CD4-positive, alpha-beta T cell (primary cell): ENCODE measurements at regions not wholly inside any gene's neighbourhood (a gene's known extent, or its start where the extent isn't known, plus 50 kb on each side); places are given as distances from the start of the nearest gene placed in this dataset.

Experiments used
- ATAC-seq: fragments of 200-7000 bp; cut with Tn5 transposase; one replicate; pipeline ENCODE4 v1.10.0; 2022; ENCODE audit warnings: mild to moderate bottlenecking; ENCODE audit not compliant: poor library complexity
- CTCF ChIA-PET: fragments of 350-600 bp; sonication (Branson Sonifier 250); formaldehyde crosslinking; loops from one replicate; lab custom pipeline; 2021; ENCODE audit warnings: antibody characterized with exemption, inconsistent platforms; lab: Charles Lee
- POLR2A ChIA-PET: fragments of 350-600 bp; sonication (Branson Sonifier 250); formaldehyde crosslinking; loops from one replicate; lab custom pipeline; 2021; ENCODE audit warnings: antibody characterized with exemption, inconsistent platforms; lab: Charles Lee
- DNase-seq, 14 experiments: peaks; one replicate each; pipeline ENCODE4 v3.0.0-alpha.2; 2013 to 2020; ENCODE audit warnings: mixed read lengths in 2 of 14
- H3K27ac ChIP-seq, 2 donors: one replicate each; pipeline versions ENCODE4 v1.5.1 to v1.7.0; 2013; ENCODE audit warnings: low read length in 2 of 2, low read depth in 1 of 2, mild to moderate bottlenecking in 1 of 2
- H3K27me3 ChIP-seq, 2 experiments: 1 replicate in 1 of 2; 2 replicates in 1 of 2; pipeline versions ENCODE4 v1.6.1 to v1.7.0; 2013; ENCODE audit warnings: low read length in 2 of 2, control low read depth in 1 of 2, mild to moderate bottlenecking in 1 of 2, moderate library complexity in 1 of 2; ENCODE audit not compliant: insufficient read depth in 2 of 2, control insufficient read depth in 1 of 2
- H3K36me3 ChIP-seq: one replicate; pipeline ENCODE4 v1.6.1; 2013; ENCODE audit warnings: low read length, control low read depth; ENCODE audit not compliant: insufficient read depth
- H3K4me1 ChIP-seq: one replicate; pipeline ENCODE4 v1.6.1; 2013; ENCODE audit warnings: low read length, control low read depth; ENCODE audit not compliant: insufficient read depth
- H3K4me3 ChIP-seq: one replicate; pipeline ENCODE4 v1.5.1; 2013; ENCODE audit warnings: mild to moderate bottlenecking, low read length, moderate library complexity
- H3K9me3 ChIP-seq, 2 experiments: 1 replicate in 1 of 2; 2 replicates in 1 of 2; pipeline versions ENCODE4 v1.6.1 to v1.7.0; 2013; ENCODE audit warnings: low read length in 2 of 2, mild to moderate bottlenecking in 2 of 2, control low read depth in 1 of 2, moderate library complexity in 1 of 2; ENCODE audit not compliant: control insufficient read depth in 1 of 2, insufficient read depth in 1 of 2
- H3K27ac Mint-ChIP-seq: one replicate; pipeline ENCODE4 v1.8.0; 2020; ENCODE audit warnings: mixed read lengths
- H3K27me3 Mint-ChIP-seq: one replicate; pipeline ENCODE4 v1.8.0; 2021; ENCODE audit warnings: mixed read lengths
- H3K36me3 Mint-ChIP-seq: one replicate; pipeline ENCODE4 v1.8.0; 2021; ENCODE audit warnings: low read depth, mixed read lengths
- H3K4me1 Mint-ChIP-seq: one replicate; pipeline ENCODE4 v1.8.0; 2021; ENCODE audit warnings: low read depth, mixed read lengths
- H3K4me3 Mint-ChIP-seq: one replicate; pipeline ENCODE4 v1.8.0; 2020; ENCODE audit warnings: mild to moderate bottlenecking, mixed read lengths
- H3K9me3 Mint-ChIP-seq: one replicate; pipeline ENCODE4 v1.8.0; 2020; ENCODE audit warnings: mixed read lengths
- CTCF ChIP-seq: fragments of 200-600 bp; IDR thresholded peaks from one replicate; pipeline ENCODE4 v1.8.0; 2022; ENCODE audit warnings: antibody characterized with exemption, mild to moderate bottlenecking
- intact Hi-C, 2 experiments: fragments of 100-400 bp; cut with DNase I in 1 of 2; cut with micrococcal nuclease in 1 of 2; formaldehyde crosslinking; loops; one replicate each; pipeline versions ENCODE4 v1.15.1 to v1.9.0; 2023 to 2025; cut with DNase I, micrococcal nuclease

DNA sequence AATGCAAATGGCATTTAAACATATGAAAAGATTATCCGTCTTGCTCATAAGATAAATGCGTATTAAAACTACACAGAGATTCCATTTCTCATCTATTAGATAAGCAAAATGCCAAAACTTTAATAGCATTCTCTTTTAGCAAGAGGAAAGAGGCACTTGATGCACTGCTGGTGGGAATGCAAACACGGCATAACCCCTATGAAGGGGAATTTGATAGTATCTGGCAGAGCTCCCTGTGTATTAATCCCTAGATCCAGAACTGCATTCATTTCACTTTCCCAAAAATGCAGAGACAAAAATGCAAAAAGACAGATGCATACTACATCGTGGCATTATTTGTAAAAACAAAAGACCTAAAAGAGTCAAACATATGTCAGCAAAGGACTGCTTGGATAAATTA lies 193.6 kb upstream of the STARD13 start:
- no peak for ATAC-seq
- Histone ChIP-seq H3K27ac (no peak overlapping the region), H3K36me3 (no peaks in the 10 kb centered on the region), H3K4me1 (no peaks in the 10 kb centered on the region), H3K4me3 (no peak overlapping the region), H3K9me3 (peaks cover 0 to 13% of the 10 kb centered on the region in 2 experiments), H3K27me3 (no peaks in the 10 kb centered on the region)
- POLR2A ChIA-PET = no interaction called here
- H3K27ac Mint-ChIP-seq = no peak overlapping the region
- no peak overlapping the region for H3K4me3 Mint-ChIP-seq
- peaks cover 7% of the 10 kb centered on the region for H3K9me3 Mint-ChIP-seq
- H3K4me1 Mint-ChIP-seq = no peaks in the 10 kb centered on the region
- intact Hi-C loops = no loop called here
- no peak for TF ChIP-seq CTCF
- peaks cover 19% of the 10 kb centered on the region for H3K27me3 Mint-ChIP-seq
- no peaks in the 10 kb centered on the region for H3K36me3 Mint-ChIP-seq
- no peak for DNase-seq
- CTCF ChIA-PET = no interaction called here

DNA sequence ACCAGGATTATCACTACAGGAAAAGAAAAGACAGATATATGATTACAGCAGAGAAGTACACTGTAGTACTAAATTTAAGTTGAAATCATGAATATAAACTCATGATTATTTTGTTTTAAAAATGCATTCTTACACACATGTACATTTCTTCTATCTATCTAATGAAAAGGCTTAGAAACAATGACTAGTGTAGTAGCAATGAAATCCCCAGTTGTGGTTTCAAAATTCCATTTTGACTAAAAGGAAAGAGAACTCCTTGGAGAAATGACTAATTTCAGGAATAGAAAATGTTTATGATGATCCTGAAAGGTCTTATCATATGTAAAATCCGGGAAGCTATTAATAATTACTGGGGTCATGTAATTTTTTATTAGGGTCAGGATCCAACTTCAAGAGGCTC lies 195.0 kb upstream of the STARD13 start:
- intact Hi-C loops = no loop called here
- POLR2A ChIA-PET = no interaction called here

DNA sequence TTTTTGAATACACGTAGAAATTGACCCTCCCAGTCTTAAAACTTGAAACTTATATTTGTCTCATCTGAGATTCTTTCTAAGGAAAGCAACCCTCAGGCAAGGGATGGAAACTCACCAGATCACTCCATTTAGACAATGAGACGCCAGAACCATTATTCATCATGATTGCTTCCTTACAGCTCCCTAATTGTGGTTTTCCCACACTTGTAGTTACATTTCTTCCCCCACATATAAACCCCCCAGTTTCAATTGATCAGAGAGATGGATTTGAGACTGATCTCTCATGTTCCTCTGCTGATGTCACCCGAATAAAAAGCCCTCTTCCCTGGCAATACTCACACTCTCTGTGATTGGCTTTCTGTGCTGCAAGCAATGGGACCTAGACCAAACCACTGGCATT lies 197.9 kb upstream of the STARD13 start:
- peaks cover 6% of the 10 kb centered on the region for H3K9me3 Mint-ChIP-seq
- H3K27me3 ChIP-seq = no peaks in the 10 kb centered on the region
- intact Hi-C loops = no loop called here
- no peaks in the 10 kb centered on the region for H3K36me3 Mint-ChIP-seq
- DNase-seq = no peak
- H3K4me1 ChIP-seq = no peaks in the 10 kb centered on the region
- H3K36me3 ChIP-seq = no peaks in the 10 kb centered on the region
- H3K4me3 ChIP-seq = no peak overlapping the region
- CTCF ChIA-PET = no interaction called here
- POLR2A ChIA-PET = no interaction called here
- no peak overlapping the region for H3K27ac Mint-ChIP-seq
- no peak overlapping the region for H3K4me3 Mint-ChIP-seq
- ATAC-seq = no peak
- peaks cover 0 to 9% of the 10 kb centered on the region in 2 experiments for H3K9me3 ChIP-seq
- no peaks in the 10 kb centered on the region for H3K4me1 Mint-ChIP-seq
- peaks cover 20% of the 10 kb centered on the region for H3K27me3 Mint-ChIP-seq
- H3K27ac ChIP-seq = no peak overlapping the region
- TF ChIP-seq CTCF = no peak

More for the DNA sequence above, 195.0 kb upstream of the STARD13 start:
- DNase-seq = no peak
- H3K36me3 Mint-ChIP-seq = no peaks in the 10 kb centered on the region
- H3K27me3 Mint-ChIP-seq = peaks cover 19% of the 10 kb centered on the region
- ATAC-seq = no peak
- peaks cover 7% of the 10 kb centered on the region for H3K9me3 Mint-ChIP-seq
- CTCF ChIA-PET = interaction anchor here (1.0 kb wide), 1 partner anchor 210 kb away, joined by 3 read pairs; no protein-coding TSS in a partner anchor
- Histone ChIP-seq H3K36me3 (no peaks in the 10 kb centered on the region), H3K9me3 (peaks cover 0 to 20% of the 10 kb centered on the region in 2 experiments), H3K4me3 (no peak overlapping the region), H3K4me1 (no peaks in the 10 kb centered on the region), H3K27ac (no peak overlapping the region), H3K27me3 (no peaks in the 10 kb centered on the region)
- no peak overlapping the region for H3K4me3 Mint-ChIP-seq
- no peak overlapping the region for H3K27ac Mint-ChIP-seq
- TF ChIP-seq CTCF = no peak
- no peaks in the 10 kb centered on the region for H3K4me1 Mint-ChIP-seq
